HG03558 (cell line): ENCODE measurements at regions not wholly inside any gene's neighbourhood (a gene's known extent, or its start where the extent isn't known, plus 50 kb on each side); places are given as distances from the start of the nearest gene placed in this dataset.
"Not testable (repeated sequence)": the region's sequence is repeated elsewhere in the genome, so short reads cannot be mapped to it uniquely, and the experiment has no call there.

Source experiments
- ATAC-seq: cut with Tn5 transposase; IDR thresholded peaks from one replicate; pipeline ENCODE4 v1.9.1; 2021; ENCODE audit warnings: moderate number of reproducible peaks; ENCODE audit not compliant: unreplicated experiment; ENCODE audit errors: extremely low read depth

DNA sequence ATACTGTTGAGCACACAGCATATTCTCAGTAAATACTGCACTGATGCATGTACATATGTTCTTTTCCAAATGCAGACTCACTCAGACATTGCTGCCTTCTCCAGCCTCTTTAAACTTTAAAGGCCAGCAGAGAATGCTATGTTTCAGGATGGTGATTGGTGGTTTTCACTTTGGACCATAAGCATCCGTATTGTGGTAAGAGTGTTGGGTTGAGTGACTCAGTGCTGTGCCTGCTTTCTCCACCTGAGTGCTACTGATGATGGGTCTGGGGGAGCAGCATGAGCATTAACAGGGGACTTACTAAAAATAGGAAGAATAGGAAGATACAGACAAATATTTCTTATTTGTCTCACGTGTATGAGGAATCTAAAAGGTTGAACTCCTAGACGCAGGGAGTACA is 56.3 kb upstream of the ZNF92 start:
- no peak for ATAC-seq

DNA sequence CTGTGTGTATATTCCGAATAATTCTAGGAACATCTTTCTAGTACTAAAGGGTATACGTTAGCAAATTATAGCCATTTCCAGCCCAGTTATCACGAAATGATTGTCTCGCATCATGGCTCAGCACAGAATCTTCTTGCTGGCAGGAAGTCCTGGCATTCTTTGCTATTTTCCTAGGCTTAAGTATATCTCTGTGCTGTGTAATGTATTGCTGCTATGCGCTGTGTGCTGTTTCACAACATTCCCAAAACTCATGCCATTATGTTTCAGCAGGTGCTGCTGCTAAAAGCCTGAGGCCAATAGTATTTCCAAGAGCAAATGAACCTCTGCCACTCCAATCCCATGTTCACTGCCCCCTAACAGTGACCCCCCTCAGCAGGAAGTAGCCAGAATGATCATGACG is 62.9 kb upstream of the ZNF92 start:
- ATAC-seq, result no peak

DNA sequence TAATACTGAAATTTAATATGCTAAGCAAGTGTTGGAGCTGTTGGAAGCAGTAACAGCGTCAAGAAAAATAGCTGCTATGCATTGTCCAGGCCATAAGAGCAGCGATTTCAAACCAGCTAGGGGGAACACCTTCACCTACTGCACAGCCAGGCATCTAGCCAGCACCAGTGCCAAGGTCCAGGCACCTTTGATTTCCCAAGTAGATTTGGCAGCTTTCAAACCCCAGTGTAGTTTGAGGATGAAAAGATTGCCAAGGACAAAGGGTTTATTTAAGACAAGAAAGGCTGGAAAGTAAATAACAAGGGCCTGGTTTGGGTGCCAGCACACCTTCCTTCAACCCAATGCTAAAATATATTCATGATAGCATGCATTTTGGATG is 65.4 kb upstream of the ZNF92 start:
- no peak for ATAC-seq

DNA sequence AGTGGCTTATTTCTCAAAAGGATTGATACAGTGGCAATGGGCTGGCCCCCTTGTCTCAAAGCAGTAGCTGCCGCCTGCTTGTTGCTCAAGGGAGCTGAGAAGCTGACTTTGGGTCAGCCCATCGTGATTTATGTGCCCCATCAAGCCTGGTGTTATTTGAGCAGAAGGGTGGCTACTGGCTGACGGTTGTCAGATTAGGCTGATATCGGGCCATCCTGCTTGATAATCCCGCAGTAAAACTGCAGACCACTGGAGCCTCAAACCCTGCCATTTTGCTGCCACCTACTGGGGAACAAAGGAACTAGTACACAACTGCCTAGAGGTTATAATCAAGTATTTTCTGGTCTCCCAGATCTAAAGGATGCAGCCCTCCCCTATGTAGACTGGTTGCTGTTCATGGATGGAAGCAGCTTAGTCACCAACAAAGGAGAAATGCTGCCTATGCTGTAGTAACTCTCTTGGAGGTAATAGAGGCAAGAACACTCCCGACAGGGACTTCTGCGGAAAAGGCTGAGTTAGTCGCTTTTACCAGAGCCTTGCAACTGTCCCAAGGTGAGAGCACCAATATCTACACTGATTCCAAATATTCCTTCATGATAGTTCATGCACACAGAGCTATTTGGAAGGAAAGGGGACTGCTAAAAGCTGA is 65.9 kb upstream of the ZNF92 start:
- ATAC-seq, result no peak

DNA sequence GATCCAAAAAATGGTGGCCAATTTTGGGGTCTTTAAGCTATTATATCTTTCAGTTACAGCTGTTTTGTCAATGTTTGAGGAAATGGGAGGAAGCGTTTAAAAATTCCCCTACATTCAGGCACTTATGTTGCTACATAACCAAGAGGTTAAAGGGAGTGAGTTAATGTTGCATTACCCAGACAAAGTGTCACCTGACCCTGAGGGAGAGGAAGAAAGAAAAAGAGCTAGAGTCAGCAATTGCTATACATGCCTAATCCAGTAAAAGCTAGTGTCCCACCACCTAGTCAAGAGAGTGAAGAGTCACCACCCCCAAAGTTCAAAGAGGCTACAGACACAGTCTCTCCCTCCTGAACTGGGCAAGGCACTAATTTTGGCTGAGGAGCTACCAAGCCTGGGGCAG is 69.5 kb upstream of the ZNF92 start:
- no peak for ATAC-seq

DNA sequence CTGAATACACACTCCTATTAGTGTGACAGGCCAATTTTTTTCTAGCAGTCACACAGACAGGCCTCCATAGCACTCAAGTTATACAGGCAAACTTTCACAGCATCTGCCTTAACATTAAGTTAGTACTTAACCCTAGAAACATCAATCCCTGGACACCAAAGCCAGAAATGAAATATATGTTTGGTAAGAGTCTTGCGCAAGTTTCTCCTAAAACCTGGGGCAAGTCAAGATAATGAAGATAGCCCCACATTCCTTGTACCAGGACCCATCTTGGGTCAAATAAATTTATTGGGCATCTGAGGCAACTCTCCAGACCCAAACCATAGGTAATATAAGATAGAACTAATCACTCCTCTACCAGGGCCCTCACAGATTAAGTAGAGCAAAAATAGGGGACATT is 70.8 kb upstream of the ZNF92 start:
- ATAC-seq, result no peak

DNA sequence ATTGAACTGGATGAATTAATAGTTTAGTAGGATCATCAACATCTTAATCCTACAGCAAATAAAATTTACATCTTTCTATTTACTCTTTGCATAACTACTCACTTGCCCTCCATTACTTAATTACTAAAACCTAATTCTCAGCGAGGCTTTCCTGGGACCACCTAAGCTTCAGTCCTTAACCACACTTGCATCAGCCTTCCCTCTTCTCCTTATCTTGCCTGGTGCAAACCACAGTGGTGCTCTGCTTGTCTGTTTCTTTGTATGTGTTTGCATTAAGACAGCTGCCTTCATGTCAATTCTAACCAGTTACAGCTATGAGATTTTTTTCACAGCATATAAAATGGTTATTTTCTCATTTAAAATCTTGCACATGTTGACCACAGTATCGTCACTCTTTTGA is 72.6 kb upstream of the ZNF92 start:
- no peak for ATAC-seq

DNA sequence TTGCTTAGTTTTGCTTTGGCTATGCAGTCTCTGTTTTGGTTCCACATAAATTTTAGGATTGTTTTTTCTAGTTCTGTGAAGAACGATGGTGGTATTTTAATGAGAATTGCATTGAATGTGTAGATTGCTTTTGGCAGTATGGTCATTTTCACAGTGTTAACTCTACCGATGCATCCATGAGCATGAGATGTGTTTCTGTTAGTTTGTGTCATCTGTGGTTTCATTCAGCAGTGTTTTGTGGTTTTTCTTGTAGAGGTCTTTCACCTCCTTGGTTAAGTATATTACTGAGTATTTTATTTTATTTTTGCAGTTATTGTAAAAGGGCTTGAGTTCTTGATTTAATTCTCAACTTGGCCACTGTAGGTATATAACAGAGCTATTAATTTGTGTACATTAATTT is 78.2 kb upstream of the ZNF92 start:
- ATAC-seq, result no peak

DNA sequence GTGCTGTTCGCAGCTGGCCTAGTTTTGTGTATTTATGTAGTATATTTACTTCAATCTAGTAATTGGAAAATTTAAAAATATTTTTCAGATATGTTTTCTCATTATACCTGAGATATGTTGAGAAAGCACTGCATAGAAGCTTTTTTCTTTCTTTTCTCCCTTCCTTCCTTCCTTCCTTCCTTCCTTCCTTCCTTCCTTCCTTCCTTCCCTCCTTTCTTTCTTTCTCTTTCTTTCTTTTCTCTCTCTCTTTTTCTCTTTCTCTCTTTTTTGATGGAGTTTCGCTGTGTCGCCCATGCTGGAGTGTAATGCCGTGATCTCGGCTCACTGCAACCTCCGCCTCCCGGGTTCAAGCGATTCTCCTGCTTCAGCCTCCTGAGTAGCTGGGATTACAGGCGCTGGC is 83.3 kb upstream of the ZNF92 start:
- not testable (repeated sequence) for ATAC-seq

DNA sequence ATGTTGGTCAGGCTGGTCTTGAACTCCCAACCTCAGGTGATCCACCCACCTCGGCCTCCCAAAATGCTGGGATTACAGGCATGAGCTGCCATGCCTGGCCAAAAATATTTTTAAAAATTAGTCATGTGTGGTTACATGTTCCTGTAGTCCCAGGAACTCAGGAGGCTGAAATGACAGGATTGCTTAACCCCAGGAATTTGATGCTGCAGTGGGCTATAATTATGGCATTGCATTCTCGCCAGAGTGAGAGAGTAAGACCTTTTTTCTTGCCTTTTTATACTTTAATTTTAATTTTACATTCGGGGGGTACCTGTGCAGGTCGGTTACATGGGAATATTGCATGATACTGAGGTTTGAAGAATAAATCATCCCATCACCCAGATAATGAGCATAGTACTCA is 86.6 kb upstream of the ZNF92 start:
- no peak for ATAC-seq

DNA sequence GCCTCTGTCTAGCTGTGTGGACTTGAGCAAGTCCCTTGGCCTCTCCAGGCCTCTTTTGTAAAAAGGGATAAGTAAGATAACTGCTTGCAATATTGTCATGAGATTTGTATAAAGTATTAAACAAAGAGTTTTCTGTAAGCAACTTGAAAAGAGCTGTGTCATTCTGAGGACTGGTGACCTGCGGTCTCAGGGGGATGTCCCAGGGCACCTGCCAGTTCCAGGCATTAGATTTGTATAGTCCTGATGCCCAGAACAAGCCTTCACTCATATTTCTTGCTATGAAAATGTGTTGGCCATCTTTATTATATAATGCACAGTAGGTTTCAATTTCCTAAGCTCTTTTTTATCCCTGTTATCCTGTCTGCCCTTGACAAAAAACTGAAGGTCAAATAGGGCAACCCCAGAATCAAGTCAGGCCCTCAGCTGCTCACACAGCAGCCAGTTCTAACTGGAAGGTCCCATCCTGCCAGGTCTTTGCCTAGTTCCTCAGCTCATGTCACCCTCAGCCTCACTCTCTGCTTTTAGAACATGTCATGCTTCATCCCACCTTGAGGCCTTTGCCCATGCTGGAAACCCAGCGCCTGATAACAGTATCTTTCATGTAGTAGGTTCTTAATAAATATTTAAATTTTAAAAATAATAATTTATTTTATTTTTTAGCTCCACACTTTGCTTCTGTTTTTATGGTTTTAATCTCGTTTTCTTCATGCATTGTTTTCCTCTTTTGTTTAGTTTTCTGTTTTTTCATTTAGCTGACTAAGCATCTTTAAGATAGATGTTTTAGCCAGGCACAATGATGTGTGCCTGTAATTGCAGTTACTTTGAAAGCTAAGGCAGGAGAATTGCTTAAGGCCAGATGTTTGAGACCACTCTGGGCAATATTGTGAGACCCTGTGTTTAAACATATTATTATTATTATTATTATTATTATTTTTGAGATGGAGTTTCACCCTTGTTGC is 87.5 kb upstream of the ZNF92 start:
- no peak for ATAC-seq

DNA sequence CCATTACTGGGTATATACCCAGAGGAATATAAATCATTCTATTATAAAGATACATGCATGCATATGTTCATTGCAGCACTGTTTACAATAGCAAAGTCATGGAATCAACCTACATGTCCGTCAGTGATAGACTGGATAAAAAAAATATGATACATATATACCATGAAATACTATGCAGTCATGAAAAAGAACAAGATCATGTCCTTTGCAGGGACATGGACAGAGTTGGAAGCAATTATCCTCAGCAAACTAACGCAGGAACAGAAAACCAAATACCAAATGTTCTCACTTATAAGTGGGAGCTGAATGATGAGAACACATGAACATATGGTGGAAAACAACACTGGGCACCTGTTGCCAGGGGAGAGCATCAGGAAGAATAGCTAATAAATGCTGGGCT is 88.4 kb upstream of the ZNF92 start:
- ATAC-seq, result not testable (repeated sequence)

DNA sequence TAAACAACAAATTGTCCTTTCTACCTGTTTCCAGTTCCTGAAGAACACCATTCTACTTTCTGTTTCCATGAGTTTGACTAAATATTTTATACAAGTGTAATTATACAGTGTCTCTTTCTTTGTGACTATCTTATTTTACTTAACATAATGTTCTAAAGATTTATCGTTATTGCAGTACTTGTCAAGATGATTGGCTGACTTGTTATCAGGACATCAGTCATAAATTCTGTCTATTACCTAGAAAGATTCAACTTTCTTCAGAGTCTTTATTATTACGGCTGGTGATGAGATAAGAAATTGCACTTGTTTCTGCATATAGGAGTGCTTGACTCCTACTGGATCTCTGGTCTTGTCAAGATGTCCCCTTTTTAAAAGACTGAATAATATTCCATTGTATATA is 93.9 kb upstream of the ZNF92 start:
- ATAC-seq, result no peak

DNA sequence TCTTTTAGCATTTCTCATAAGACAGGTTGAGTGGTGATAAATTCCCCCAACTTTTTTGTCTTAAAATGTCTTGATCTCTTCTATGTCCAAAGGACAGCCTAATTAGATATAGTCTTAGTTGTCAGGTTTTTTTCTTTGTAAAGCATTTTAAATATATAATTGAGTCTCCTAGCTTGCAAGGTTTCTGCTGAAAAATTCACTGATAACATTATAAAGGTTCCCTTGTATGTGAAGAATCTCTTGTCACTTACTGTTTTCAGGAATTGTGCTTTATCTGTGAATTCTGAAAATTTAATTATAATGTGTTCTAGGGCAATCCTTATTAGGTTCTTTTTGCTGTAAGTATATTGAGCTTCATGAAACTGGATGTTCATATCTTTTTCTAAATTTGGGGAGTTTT is 96.8 kb upstream of the ZNF92 start:
- ATAC-seq, result no peak

DNA sequence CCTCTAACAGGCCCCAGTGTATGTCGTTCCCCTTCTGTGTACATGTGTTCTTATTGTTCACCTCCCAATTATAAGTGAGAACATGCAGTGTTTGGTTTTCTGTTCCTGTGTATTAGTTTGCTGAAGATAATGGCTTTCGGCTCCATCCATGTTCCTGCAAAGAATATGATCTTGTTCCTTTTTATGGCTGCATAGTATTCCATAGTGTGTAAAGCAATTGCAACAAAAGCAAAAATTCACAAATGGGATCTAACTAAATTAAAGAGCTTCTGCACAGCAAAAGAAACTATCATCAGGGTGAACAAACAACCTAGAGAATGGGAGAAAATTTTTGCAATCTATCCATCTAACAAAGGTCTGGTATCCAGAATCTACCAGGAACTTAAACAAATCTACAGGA is 102.2 kb upstream of the ZNF92 start:
- ATAC-seq, result not testable (repeated sequence)

DNA sequence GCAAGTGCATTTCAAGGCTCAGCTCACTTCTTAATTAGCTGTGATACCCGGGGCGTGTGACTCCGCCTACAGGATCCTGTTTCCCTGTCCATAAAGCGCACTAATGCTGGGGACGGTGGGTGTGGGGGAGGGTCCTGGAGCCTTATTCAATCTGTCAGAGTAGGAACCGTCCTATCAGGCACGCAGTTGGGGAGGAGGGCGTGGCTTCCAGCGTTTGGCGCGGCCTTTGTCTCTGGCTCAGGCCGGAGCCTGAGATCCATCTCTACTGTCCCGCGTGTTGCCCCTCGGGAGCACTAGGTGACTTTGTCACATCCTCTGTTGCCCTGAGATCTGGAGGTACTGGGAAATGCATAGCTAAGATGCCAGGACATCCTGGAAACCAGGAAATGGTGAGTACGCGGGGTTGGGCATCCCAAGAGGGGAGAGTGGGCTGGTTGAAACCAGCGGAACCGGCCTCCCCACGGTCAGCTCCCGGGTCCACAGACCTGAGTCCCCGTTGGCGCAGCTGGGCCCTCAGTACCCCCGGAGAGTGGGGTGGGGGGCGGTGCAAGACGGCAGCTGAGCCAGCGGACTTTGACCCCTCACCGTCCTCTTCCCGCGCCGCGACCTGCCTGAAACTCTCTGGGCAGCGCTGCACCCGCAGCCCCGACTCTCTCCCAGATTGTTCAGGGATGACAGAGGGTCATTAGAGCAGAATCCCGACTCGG is 104.4 kb upstream of the ZNF92 start:
- ATAC-seq, result no peak

DNA sequence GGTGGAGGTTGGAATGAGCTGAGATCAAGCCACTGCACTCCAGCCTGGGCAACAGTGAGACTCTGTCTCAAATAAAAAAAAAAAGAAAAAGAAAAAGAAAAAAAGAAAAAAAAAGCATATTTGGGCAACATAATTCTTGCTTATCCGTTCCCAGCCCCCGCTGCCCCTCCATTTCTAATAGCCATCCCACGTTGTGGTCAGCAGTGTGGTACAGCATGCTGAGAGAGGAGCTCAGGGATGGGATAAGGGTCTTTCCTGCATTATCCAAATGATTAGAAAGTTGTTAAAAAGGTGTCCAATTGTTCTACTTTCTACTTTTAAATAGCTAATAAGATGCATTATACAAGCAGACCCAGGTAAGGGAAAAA is 104.9 kb upstream of the ZNF92 start:
- ATAC-seq, result no peak

DNA sequence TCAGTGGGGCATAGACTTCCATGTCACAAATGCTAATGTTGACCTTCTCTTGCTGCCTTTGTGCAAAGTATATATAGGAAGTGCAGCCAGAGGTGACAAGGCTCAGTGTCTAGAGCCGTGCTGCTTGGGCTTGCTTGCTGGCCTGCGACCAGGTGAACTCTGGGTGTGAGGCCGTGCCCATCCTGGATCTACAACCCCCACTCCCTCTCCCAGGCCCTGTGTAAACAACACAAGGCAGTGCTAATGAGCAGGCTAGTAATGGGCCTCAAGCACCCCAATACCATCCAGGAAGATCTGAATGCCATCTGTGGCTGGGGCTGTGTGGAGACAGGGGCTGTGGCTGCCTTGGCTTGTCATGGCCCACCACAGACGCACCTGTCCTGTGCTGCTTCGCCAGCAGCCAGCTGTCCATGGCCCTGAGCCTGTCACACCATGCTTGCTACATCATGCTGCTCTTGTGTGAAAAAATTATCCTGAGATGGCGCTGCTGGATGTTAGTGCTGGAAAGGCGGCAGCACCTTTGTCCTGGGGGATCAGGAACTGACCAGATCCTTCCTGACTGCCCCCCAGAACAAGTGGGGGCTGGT is 107.6 kb upstream of the ZNF92 start:
- no peak for ATAC-seq

DNA sequence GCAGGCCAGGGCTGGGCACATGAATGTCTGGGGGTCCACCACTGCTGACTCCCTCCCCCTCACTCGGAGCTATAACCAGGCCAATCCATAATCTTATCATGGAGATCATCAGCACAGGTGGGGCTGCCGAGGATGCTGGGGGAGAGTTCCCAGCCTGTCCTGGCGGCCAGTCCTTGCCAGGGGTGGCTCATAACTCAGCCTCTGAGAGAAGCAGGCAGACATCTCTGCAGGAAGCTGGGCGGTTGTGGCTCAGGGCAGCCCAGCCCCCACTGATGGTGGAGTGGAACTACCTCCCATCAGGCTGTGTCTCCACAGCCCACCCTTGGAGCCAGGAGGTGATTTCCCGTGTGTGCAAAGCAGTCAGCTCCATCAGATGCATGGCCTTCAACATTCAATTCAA is 109.4 kb upstream of the ZNF92 start:
- no peak for ATAC-seq

DNA sequence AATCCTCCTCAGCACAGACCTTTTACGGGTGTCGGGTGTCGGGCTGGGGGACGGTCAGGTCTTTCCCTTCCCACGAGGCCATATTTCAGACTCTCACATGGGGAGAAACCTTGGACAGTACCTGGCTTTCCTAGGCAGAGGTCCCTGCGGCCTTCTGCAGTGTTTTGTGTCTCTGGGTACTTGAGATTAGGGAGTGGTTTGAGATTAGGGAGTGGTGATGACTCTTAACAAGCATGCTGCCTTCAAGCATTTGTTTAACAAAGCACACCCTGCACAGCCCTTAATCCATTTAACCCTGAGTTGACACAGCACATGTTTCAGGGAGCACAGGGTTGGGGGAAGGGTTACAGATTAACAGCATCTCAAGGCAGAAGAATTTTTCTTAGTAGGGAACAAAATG is 113.0 kb upstream of the ZNF92 start:
- not testable (repeated sequence) for ATAC-seq
